Erythroblast (primary cell): ENCODE measurements at regions not wholly inside any gene's neighbourhood (a gene's known extent, or its start where the extent isn't known, plus 50 kb on each side); places are given as distances from the start of the nearest gene placed in this dataset.
"Not testable (repeated sequence)": the region's sequence is repeated elsewhere in the genome, so short reads cannot be mapped to it uniquely, and the experiment has no call there.

Experiments
- GATA1 ChIP-seq: IDR thresholded peaks from 2 replicates; pipeline ENCODE4 v1.6.1; 2011; ENCODE audit warnings: low read depth, mild to moderate bottlenecking, control low read depth, low read length, moderate library complexity
- POLR2A ChIP-seq: IDR thresholded peaks from 2 replicates; pipeline ENCODE4 v1.6.1; 2011; ENCODE audit warnings: mild to moderate bottlenecking, low read length

- TF ChIP-seq POLR2A, GATA1: not testable (repeated sequence)
Observed at GRCh38 chr12:76292891-76293290, 55.3 kb downstream of the BBS10 start.
